H9 (cell line): ENCODE measurements at regions not wholly inside any gene's neighbourhood (a gene's known extent, or its start where the extent isn't known, plus 50 kb on each side); places are given as distances from the start of the nearest gene placed in this dataset.

Experiments
- DNase-seq: peaks from one replicate; pipeline ENCODE4 v3.0.0-alpha.2; 2017
- H2AFZ ChIP-seq: one replicate; pipeline ENCODE4 v1.6.1; 2013; ENCODE audit warnings: mild to moderate bottlenecking, low read length, control low read depth, moderate library complexity
- H2AK5ac ChIP-seq: 2 replicates; pipeline ENCODE4 v1.6.1; 2013; ENCODE audit warnings: low read length, control low read depth, mixed read lengths; ENCODE audit not compliant: insufficient read length
- H2BK120ac ChIP-seq: one replicate; pipeline ENCODE4 v1.6.1; 2013; ENCODE audit warnings: low read depth, mild to moderate bottlenecking, low read length, control low read depth, inconsistent platforms; ENCODE audit not compliant: poor library complexity, severe bottlenecking
- H2BK12ac ChIP-seq: 2 replicates; pipeline ENCODE4 v1.6.1; 2013; ENCODE audit warnings: low read length, control low read depth, mixed read lengths, low read depth; ENCODE audit not compliant: insufficient read length
- H2BK15ac ChIP-seq: 2 replicates; pipeline ENCODE4 v1.6.1; 2013; ENCODE audit warnings: low read depth, low read length, control low read depth
- H2BK20ac ChIP-seq: one replicate; pipeline ENCODE4 v1.6.1; 2013; ENCODE audit warnings: low read depth, mild to moderate bottlenecking, low read length, control low read depth, inconsistent platforms; ENCODE audit not compliant: poor library complexity, severe bottlenecking
- H2BK5ac ChIP-seq: 2 replicates; pipeline ENCODE4 v1.6.1; 2013; ENCODE audit warnings: low read length, control low read depth, mixed read lengths; ENCODE audit not compliant: insufficient read length
- H3K14ac ChIP-seq: 2 replicates; pipeline ENCODE4 v1.6.1; 2013; ENCODE audit warnings: low read length, control low read depth; ENCODE audit not compliant: insufficient read depth
- H3K18ac ChIP-seq: 2 replicates; pipeline ENCODE4 v1.6.1; 2013; ENCODE audit warnings: low read depth, mild to moderate bottlenecking, mixed read lengths, low read length, control low read depth; ENCODE audit not compliant: insufficient read length
- H3K23ac ChIP-seq: 2 replicates; pipeline ENCODE4 v1.6.1; 2013; ENCODE audit warnings: low read length, control low read depth, mixed read lengths, low read depth; ENCODE audit not compliant: insufficient read length
- H3K23me2 ChIP-seq: 2 replicates; pipeline ENCODE4 v1.6.1; 2013; ENCODE audit warnings: low read depth, mild to moderate bottlenecking, mixed read lengths, low read length, control low read depth; ENCODE audit not compliant: insufficient read length, poor library complexity, severe bottlenecking
- H3K27ac ChIP-seq: 2 replicates; pipeline ENCODE4 v1.5.1; 2013; ENCODE audit warnings: low read length, control low read depth, mixed read lengths, low read depth; ENCODE audit not compliant: insufficient read length
- H3K27me3 ChIP-seq: 2 replicates; pipeline ENCODE4 v1.6.1; 2013; ENCODE audit warnings: low read length, control low read depth, inconsistent platforms; ENCODE audit not compliant: insufficient read depth
- H3K4ac ChIP-seq: 2 replicates; pipeline ENCODE4 v1.6.1; 2013; ENCODE audit warnings: low read depth, mild to moderate bottlenecking, control low read depth, inconsistent platforms, low read length, moderate library complexity
- H3K4me1 ChIP-seq: 2 replicates; pipeline ENCODE4 v1.6.1; 2013; ENCODE audit warnings: low read length, control low read depth, inconsistent platforms; ENCODE audit not compliant: insufficient read depth
- H3K4me2 ChIP-seq: 2 replicates; pipeline ENCODE4 v1.6.1; 2013; ENCODE audit warnings: low read length, control low read depth, mixed read lengths; ENCODE audit not compliant: insufficient read length, insufficient read depth
- H3K56ac ChIP-seq: 2 replicates; pipeline ENCODE4 v1.6.1; 2013; ENCODE audit warnings: low read depth, mild to moderate bottlenecking, mixed read lengths, low read length, control low read depth; ENCODE audit not compliant: insufficient read length
- H3K79me1 ChIP-seq: 2 replicates; pipeline ENCODE4 v1.6.1; 2013; ENCODE audit warnings: low read depth, mild to moderate bottlenecking, moderate library complexity, low read length, control low read depth, inconsistent platforms; ENCODE audit not compliant: insufficient read depth, poor library complexity, severe bottlenecking
- H3K79me2 ChIP-seq: 2 replicates; pipeline ENCODE4 v1.6.1; 2013; ENCODE audit warnings: low read length, control low read depth, inconsistent platforms; ENCODE audit not compliant: insufficient read depth
- H3K9ac ChIP-seq: 2 replicates; pipeline ENCODE4 v1.6.1; 2013; ENCODE audit warnings: low read length, control low read depth, mixed read lengths; ENCODE audit not compliant: insufficient read length; ENCODE audit errors: extremely low read depth
- H3K9me3 ChIP-seq: one replicate; pipeline ENCODE4 v1.6.1; 2013; ENCODE audit warnings: low read depth, low read length, inconsistent platforms; ENCODE audit not compliant: control insufficient read depth
- H3T11ph ChIP-seq: one replicate; pipeline ENCODE4 v1.6.1; 2013; ENCODE audit warnings: mild to moderate bottlenecking, low read length, control low read depth, inconsistent platforms
- H4K20me1 ChIP-seq: one replicate; pipeline ENCODE4 v1.6.1; 2013; ENCODE audit not compliant: control insufficient read depth, insufficient read length, insufficient read depth
- H4K5ac ChIP-seq: 2 replicates; pipeline ENCODE4 v1.6.1; 2013; ENCODE audit warnings: low read depth, mild to moderate bottlenecking, mixed read lengths, low read length, control low read depth; ENCODE audit not compliant: insufficient read length
- H4K8ac ChIP-seq: replicated peaks from 2 replicates; pipeline ENCODE4 v1.6.1; 2013; ENCODE audit warnings: low read length, control low read depth, mixed read lengths, low read depth; ENCODE audit not compliant: insufficient read length
- H4K91ac ChIP-seq: 2 replicates; pipeline ENCODE4 v1.6.1; 2013; ENCODE audit warnings: low read depth, mild to moderate bottlenecking, moderate library complexity, mixed read lengths, low read length, control low read depth; ENCODE audit not compliant: insufficient read length
- H3K27ac Mint-ChIP-seq, 3 experiments: 2 replicates in 2 of 3; 3 replicates in 1 of 3; pipeline ENCODE4 v1.8.0; 2020 to 2021; ENCODE audit warnings: mixed read lengths in 3 of 3, mild to moderate bottlenecking in 1 of 3, moderate library complexity in 1 of 3
- H3K27me3 Mint-ChIP-seq: 2 replicates; pipeline ENCODE4 v1.8.0; 2021; ENCODE audit warnings: low read depth, mild to moderate bottlenecking, moderate library complexity, mixed read lengths
- H3K36me3 Mint-ChIP-seq, 3 experiments: 2 replicates in 2 of 3; 3 replicates in 1 of 3; pipeline ENCODE4 v1.8.0; 2020 to 2021; ENCODE audit warnings: low read depth in 3 of 3, mixed read lengths in 3 of 3; ENCODE audit not compliant: insufficient read depth in 1 of 3
- H3K4me1 Mint-ChIP-seq, 2 experiments: 2 replicates each; pipeline ENCODE4 v1.8.0; 2020; ENCODE audit warnings: mixed read lengths in 2 of 2
- H3K4me3 Mint-ChIP-seq, 2 experiments: 2 replicates in 1 of 2; 3 replicates in 1 of 2; pipeline ENCODE4 v1.8.0; 2020 to 2021; ENCODE audit warnings: mild to moderate bottlenecking in 2 of 2, mixed read lengths in 2 of 2, moderate library complexity in 1 of 2
- H3K9me3 Mint-ChIP-seq, 2 experiments: 2 replicates in 1 of 2; 3 replicates in 1 of 2; pipeline ENCODE4 v1.8.0; 2020; ENCODE audit warnings: mild to moderate bottlenecking in 2 of 2, mixed read lengths in 2 of 2, moderate library complexity in 1 of 2
- CTCF ChIP-seq: fragments of 200-600 bp; sonication (generic); conservative IDR thresholded peaks from 3 replicates; pipeline ENCODE4 v1.8.0; 2021; ENCODE audit warnings: antibody characterized with exemption, mild to moderate bottlenecking

GRCh38 chr3:147572970-147573340, 163.8 kb downstream of the ZIC1 start:
- Histone ChIP-seq H2AFZ (no peak overlapping the region), H3K14ac (no peak overlapping the region), H4K8ac (no peak overlapping the region), H3K4me2 (no peak overlapping the region), H3T11ph (no peak overlapping the region), H3K4me1 (no peaks in the 10 kb centered on the region), H3K4ac (no peak overlapping the region), H3K23ac (no peak overlapping the region), H4K91ac (no peak overlapping the region), H3K56ac (no peak overlapping the region), H3K9me3 (no peaks in the 10 kb centered on the region), H2BK5ac (no peak overlapping the region), H2BK15ac (no peak overlapping the region), H3K23me2 (no peaks in the 10 kb centered on the region), H3K27ac (no peak overlapping the region), H4K5ac (no peak overlapping the region), H3K18ac (no peak overlapping the region), H2BK12ac (no peak overlapping the region), H2AK5ac (no peak overlapping the region), H3K9ac (no peak overlapping the region), H4K20me1 (no peaks in the 10 kb centered on the region), H3K79me1 (no peaks in the 10 kb centered on the region), H2BK120ac (no peak overlapping the region), H2BK20ac (no peak overlapping the region), H3K27me3 (no peaks in the 10 kb centered on the region; the same call in 1 of the 2 replicates), H3K79me2 (no peaks in the 10 kb centered on the region)
- Mint-ChIP-seq H3K9me3 (no peaks in the 10 kb centered on the region; a peak in 1 of 5 replicates), H3K27me3 (no peaks in the 10 kb centered on the region), H3K4me1 (no peaks in the 10 kb centered on the region), H3K4me3 (no peak overlapping the region), H3K27ac (no peak overlapping the region), H3K36me3 (no peaks in the 10 kb centered on the region; a peak in 1 of 7 replicates)
- DNase-seq: no peak
- TF ChIP-seq CTCF: no peak
